DMS 273 treated with DMSO at 0.1 percent for 48 hours (cell line): ENCODE measurements at regions not wholly inside any gene's neighbourhood (a gene's known extent, or its start where the extent isn't known, plus 50 kb on each side); places are given as distances from the start of the nearest gene placed in this dataset.
"Not testable (repeated sequence)": the region's sequence is repeated elsewhere in the genome, so short reads cannot be mapped to it uniquely, and the experiment has no call there.

Experiments
- DNase-seq: peaks from one replicate; lab custom pipeline; 2025; lab: John Stamatoyannopoulos, UW

- no peak for DNase-seq
Observed at GRCh38 chr3:66633402-66634381, 132.9 kb upstream of the LRIG1 start.

GRCh38 chr3:66638717-66639116 is 137.9 kb upstream of the LRIG1 start:
- DNase-seq = no peak

GRCh38 chr3:66639809-66640356 is 139.1 kb upstream of the LRIG1 start:
- DNase-seq = no peak

DNA sequence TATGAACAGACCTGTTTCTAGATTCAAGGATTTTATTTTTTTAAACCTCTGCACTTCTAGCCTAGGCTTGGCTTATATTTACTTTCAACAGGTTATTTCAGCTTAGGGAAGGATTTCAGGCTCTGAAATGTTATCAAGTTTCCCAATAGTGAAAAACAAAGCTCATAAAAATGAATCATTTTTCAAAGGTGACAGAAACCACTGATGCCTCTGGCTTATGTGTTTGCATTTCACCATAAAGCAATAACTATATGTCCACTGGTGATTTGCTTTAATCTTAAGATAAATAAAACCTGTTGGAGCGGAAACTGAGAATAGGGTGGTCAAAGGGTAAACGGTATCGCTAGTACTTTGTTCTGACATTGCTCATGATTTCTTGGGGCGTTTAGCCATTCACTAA is 141.2 kb upstream of the LRIG1 start:
- no peak for DNase-seq

GRCh38 chr3:66642484-66642883 is 141.7 kb upstream of the LRIG1 start:
- DNase-seq = no peak

DNA sequence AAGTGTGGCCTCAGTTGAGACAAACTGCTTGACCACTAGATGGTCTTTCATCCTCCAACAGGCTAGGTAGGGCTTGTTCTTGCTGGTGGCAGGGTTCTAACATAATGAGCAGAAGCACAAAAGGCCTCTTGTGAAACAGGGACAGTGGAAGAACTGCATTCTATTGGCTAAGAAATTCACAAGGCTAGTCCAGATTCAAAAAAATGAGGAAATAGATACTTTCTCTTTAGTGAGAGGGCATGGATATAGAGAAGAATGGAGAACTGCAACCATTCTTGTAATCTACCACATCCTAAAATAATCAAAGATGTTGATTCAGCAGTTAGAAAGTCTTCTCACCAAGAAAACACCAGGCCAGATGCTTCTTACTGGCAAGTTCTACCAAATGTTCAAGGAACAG is 143.7 kb upstream of the LRIG1 start:
- no peak for DNase-seq

- no peak for DNase-seq
Observed at GRCh38 chr3:66648975-66649374, 148.2 kb upstream of the LRIG1 start.

- not testable (repeated sequence) for DNase-seq
Observed at GRCh38 chr3:66651520-66651919, 150.7 kb upstream of the LRIG1 start.

- not testable (repeated sequence) for DNase-seq
Observed at GRCh38 chr3:66652100-66652499, 151.3 kb upstream of the LRIG1 start.

DNA sequence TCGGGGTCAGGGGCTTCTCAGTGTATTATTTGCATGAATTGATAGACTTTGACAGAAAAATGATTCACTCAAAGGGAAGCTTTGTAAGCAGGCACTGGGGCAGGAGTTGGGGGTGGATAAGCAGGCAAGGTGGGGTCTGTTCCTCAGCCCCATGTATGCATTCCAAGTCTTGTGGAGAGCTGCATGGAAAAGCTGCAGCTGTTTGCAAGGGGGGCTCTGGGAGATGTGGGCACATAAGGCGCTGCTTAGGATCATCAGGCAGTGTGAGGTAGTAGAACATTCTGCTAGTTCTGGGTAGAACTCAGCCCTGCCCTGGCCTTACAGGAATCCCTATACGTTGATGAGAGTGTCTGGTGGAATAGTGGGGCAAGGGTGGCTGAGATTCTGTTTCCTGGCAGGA is 154.2 kb upstream of the LRIG1 start:
- DNase-seq = no peak

GRCh38 chr3:66655671-66656070 is 154.8 kb upstream of the LRIG1 start:
- DNase-seq = no peak

- no peak for DNase-seq
Observed at GRCh38 chr3:66656609-66657008, 155.8 kb upstream of the LRIG1 start.

DNA sequence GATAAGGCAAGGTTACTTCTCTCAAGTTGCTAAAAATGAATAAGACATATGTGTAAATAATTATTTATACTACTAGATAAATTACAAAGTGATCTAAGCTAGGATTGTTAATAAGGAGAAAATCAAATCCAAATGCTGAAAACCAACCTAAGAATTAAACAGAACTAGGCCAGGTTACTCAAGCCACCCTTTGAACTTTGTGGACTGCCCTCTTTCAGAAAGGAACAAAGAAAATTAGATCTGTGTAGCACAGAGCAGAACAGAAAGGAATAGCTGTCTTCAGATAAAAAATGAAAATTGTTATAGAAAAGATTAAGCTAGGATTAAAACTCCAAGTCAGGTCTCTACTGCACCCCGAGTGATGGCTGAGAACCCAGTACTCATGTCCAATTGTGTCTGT is 158.2 kb upstream of the LRIG1 start:
- DNase-seq = no peak

- no peak for DNase-seq
Observed at GRCh38 chr3:66661628-66662027, 160.8 kb upstream of the LRIG1 start.

DNA sequence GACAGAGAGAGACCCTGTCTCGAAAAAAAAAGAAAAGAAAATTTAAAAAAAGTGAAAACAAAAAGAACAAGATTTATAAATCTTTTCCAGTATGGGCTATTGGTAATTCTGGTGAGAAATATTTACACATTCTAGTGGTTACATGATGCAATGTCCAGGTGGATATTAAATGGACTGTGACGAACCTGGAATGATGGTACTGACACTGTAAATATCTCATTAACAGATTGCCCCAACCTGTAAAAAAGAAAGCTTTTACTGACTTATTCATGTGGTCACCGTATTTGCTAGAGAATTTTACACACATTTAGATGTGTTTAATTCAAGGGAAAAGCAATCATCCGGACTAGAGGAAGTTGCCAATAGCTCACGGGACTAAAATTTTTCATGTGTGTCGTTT is 162.1 kb upstream of the LRIG1 start:
- no peak for DNase-seq

- DNase-seq = no peak
Observed at GRCh38 chr3:66665021-66665695, 164.3 kb upstream of the LRIG1 start.

- no peak for DNase-seq
Observed at GRCh38 chr3:66666362-66666761, 165.5 kb upstream of the LRIG1 start.

DNA sequence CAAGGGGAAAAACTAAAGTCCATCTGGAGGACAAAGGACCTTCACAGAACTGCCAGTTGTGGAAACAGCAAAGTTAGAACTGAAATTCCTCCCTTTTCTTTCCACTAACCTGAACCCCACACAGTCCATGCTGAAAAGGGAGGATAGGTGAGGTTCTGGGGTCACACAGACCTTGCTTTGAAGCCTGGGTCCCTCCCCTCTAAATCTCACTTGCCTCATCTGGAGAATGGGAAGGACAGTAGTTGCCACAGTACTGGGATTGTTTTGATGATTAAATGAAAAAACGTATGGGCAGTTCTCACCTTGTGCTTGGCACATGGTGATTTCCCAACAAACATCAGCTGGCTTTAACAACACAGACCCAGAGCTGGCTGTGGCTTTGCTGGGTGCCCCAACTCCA is 166.4 kb upstream of the LRIG1 start:
- no peak for DNase-seq

- no peak for DNase-seq
Observed at GRCh38 chr3:66671291-66671690, 170.5 kb upstream of the LRIG1 start.

GRCh38 chr3:66672830-66673229 is 172.0 kb upstream of the LRIG1 start:
- DNase-seq = no peak

- no peak for DNase-seq
Observed at GRCh38 chr3:66673293-66673692, 172.5 kb upstream of the LRIG1 start.

DNA sequence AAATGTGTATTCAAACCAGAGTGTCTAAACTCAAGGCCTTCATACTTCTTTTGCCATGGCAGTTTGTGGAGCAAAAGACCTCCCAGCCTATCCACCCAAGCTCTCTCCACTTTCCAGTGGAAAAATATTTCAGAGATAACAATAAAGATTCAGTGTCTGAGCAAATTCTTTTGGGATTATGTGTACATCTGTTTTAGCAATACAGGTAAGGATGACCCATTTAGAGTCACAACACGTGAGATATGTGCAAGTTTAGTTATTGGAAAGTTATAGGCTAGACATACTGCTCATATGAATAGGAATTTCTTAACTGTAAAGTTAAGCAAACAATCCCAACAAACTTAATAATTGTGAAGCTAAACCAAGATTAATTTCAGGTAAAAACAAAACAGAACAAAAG is 174.5 kb upstream of the LRIG1 start:
- no peak for DNase-seq
